Astrocyte of the spinal cord (primary cell): ENCODE measurements at regions not wholly inside any gene's neighbourhood (a gene's known extent, or its start where the extent isn't known, plus 50 kb on each side); places are given as distances from the start of the nearest gene placed in this dataset.
A peak's percentile ranks its signal among the peaks of the same experiment; 100 is the strongest.
"Not testable (repeated sequence)": the region's sequence is repeated elsewhere in the genome, so short reads cannot be mapped to it uniquely, and the experiment has no call there.

Source experiments
- DNase-seq: peaks from one replicate; pipeline ENCODE4 v3.0.0; 2011; ENCODE audit warnings: low read depth, low spot score
- H3K4me3 ChIP-seq: 2 replicates; pipeline ENCODE4 v1.5.1; 2011; ENCODE audit warnings: low read depth, mild to moderate bottlenecking, low read length, moderate library complexity
- in situ Hi-C: cut with HindIII; loops from 2 replicates; pipeline ENCODE4 v1.10.0; 2017; ENCODE audit warnings: low sequenced_read_pairs
- TF ChIP-seq, protein P1 (sequence below): IDR thresholded peaks from 2 replicates; pipeline ENCODE4 v1.5.1; 2012; ENCODE audit warnings: low read depth, mild to moderate bottlenecking, low read length, inconsistent platforms

DNA sequence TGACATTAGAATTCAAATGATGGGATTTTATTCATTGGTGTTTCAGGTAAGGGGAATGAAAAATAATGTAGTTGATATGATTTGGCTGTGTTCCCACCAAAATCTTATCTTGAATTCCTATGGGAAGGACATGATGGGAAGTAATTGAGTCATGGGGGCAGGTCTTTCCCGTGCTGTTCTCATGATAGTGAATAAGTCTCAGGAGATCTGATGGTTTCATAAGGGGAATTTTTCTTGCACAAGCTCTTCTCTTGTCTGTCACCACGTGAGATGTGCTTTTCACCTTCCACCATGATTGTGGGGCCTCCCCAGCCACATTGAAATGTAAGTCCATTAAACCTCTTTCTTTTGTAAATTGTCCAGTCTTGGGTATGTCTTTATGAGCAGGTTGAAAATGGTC is 268.6 kb upstream of the CHORDC1 start:
- TF ChIP-seq, protein P1, sequence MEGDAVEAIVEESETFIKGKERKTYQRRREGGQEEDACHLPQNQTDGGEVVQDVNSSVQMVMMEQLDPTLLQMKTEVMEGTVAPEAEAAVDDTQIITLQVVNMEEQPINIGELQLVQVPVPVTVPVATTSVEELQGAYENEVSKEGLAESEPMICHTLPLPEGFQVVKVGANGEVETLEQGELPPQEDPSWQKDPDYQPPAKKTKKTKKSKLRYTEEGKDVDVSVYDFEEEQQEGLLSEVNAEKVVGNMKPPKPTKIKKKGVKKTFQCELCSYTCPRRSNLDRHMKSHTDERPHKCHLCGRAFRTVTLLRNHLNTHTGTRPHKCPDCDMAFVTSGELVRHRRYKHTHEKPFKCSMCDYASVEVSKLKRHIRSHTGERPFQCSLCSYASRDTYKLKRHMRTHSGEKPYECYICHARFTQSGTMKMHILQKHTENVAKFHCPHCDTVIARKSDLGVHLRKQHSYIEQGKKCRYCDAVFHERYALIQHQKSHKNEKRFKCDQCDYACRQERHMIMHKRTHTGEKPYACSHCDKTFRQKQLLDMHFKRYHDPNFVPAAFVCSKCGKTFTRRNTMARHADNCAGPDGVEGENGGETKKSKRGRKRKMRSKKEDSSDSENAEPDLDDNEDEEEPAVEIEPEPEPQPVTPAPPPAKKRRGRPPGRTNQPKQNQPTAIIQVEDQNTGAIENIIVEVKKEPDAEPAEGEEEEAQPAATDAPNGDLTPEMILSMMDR: no peak
- DNase-seq: no peak
- no peak overlapping the region for H3K4me3 ChIP-seq
- in situ Hi-C loops: no loop called here

DNA sequence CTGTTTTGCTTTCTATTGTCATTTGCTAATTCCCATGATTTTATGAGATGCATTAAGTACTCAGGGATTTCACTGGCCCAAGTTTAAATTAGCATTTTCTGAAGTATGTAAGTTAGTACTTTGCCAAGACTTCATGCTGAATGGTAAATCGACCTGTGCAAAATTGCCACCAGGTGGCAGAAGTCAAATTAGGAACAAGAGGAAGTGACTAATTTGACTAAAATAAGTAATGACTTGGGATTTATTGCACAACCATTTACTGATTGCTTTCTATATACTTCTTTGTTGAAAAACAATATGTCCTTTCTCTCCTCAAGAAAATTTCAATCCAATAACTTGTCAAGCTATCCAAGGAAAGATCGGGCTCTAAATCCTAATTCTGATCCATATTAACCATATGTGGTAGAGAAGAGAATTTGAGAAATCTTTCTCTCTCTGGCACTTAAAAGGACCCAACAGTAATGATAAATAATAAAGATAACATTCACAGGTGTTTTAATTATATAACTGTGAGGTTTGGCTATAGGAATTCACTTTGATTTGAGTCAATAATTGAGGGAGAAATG is 253.7 kb upstream of the CHORDC1 start:
- peak; percentile 33 for DNase-seq
- in situ Hi-C loops: no loop called here
- TF ChIP-seq, protein P1: peak; percentile 46
- no peak overlapping the region for H3K4me3 ChIP-seq

DNA sequence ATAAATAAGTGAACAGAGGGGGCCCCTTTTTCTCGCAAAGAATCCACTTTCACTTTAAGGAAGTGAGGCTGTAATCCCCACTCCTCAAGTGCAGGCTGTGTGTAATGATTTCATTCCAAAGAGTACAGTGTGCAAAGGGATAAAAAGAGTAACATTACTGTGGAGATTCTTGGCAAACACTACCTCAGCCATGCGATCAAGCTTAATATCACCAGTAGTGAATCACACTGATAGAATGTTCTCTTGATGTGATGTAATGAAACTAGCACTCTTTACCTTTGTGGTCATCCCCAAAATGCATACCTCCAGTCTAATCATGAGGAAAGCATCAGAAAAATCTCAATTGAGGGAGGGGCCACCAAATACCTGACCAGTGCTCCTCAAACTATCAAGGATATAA is 246.1 kb upstream of the CHORDC1 start:
- TF ChIP-seq, protein P1: no peak
- no peak overlapping the region for H3K4me3 ChIP-seq
- in situ Hi-C loops: no loop called here
- DNase-seq: peak; percentile 73

DNA sequence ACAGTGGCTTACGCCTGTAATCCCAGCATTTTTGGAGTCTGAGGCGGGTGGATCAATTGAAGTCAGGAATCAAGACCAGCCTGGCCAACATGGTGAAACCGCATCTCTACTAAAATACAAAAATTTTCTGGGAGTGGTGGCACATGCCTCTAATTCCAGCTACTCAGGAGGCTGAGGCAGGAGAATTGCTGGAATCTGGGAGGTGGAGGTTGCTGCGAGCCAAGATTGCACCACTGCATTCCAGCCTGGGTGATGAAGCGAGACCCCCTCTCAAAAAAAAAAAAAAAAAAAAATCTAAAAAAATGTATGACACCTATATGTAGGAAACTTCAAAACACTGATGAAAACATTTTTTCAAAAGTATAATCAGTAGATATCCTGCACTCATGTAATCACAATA is 242.7 kb upstream of the CHORDC1 start:
- in situ Hi-C loops: no loop called here
- no peak overlapping the region for H3K4me3 ChIP-seq
- DNase-seq: no peak
- TF ChIP-seq, protein P1: no peak

DNA sequence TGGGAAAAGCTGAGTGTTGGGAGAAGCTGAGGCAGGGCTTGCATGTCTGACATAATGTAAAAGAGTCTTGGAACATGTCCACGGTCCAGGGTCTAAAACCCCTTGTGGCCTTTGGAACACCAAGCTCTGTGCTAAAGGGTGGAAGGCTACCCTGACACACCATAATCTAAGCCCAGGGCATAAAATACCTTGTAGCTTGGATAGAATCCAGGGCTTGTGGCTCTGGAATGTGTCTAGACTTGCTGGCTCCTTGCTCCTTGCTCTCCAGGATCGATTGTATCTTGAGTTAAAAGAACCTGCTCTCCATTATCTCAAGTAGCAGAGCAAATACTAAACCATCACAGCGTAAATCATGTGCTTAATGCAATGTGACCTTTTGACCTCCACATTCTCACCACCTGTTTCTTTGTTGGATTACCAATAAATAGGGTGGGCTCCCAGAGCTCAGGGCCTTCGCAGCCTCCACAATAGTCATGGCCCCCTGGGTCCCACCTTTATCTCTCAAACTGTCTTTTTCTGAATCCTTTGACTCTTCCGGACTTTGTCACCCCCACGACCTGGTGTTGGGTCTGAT is 232.6 kb upstream of the CHORDC1 start:
- DNase-seq, in situ Hi-C loops: not testable (repeated sequence)

DNA sequence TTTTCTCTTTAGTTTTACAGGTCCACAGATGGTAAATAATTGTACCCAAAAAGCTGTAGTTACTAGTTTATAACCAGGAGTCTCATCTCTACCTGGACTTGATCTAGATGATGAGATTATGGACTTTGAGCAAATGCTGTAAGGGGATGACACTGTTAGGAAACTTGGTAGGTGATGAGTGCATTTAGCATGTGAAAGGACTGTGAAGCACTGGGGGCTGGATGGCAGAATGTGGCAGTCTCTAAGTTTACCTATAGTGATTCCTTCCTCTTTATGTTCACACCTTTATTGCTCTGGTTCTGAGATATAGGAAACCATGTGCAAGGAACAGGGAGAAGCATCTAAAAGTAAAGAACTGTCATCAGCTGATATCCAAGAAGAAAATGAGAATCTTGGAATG is 230.7 kb upstream of the CHORDC1 start:
- DNase-seq: no peak
- no peak overlapping the region for H3K4me3 ChIP-seq
- in situ Hi-C loops: no loop called here
- TF ChIP-seq, protein P1: no peak

More for the DNA sequence above, 232.6 kb upstream of the CHORDC1 start:
- not testable (repeated sequence) for H3K4me3 ChIP-seq

DNA sequence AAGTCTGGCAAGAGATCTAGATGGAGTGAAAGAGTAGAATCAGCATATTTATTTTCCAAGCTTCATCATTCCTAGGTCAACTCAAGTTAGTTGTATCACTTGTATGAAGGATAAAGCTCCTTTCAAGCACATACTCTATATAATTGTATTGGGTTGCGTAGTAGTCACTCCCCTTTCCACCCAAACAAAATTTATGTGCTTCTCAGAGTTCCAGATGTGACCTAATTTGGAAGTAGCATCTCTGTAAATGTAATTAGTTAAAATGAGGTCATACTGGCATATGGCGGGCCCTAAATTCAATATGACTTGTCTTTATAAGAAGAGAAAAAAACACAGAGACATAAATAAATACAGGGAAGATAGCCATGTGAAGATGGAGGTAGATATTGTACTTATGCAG is 226.8 kb upstream of the CHORDC1 start:
- no peak overlapping the region for H3K4me3 ChIP-seq
- in situ Hi-C loops: no loop called here
- TF ChIP-seq, protein P1: no peak
- no peak for DNase-seq
